ENCODE measurements at regions not wholly inside any gene's neighbourhood (a gene's known extent, or its start where the extent isn't known, plus 50 kb on each side); places are given as distances from the start of the nearest gene placed in this dataset.

GRCh38 chr5:117143406-117143805 lies 568.8 kb upstream of the SEMA6A start:
- no peaks in the 10 kb centered on the region for H3K36me3 ChIP-seq
- TF ChIP-seq, protein P1, sequence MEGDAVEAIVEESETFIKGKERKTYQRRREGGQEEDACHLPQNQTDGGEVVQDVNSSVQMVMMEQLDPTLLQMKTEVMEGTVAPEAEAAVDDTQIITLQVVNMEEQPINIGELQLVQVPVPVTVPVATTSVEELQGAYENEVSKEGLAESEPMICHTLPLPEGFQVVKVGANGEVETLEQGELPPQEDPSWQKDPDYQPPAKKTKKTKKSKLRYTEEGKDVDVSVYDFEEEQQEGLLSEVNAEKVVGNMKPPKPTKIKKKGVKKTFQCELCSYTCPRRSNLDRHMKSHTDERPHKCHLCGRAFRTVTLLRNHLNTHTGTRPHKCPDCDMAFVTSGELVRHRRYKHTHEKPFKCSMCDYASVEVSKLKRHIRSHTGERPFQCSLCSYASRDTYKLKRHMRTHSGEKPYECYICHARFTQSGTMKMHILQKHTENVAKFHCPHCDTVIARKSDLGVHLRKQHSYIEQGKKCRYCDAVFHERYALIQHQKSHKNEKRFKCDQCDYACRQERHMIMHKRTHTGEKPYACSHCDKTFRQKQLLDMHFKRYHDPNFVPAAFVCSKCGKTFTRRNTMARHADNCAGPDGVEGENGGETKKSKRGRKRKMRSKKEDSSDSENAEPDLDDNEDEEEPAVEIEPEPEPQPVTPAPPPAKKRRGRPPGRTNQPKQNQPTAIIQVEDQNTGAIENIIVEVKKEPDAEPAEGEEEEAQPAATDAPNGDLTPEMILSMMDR (IDR thresholded peaks at IDR 0.05): no peak
- TF ChIP-seq POLR2A (IDR thresholded peaks at IDR 0.05): no peak
- no peaks in the 10 kb centered on the region for H3K9me3 ChIP-seq
- no peak for DNase-seq
- intact Hi-C loops (cut with DNase I): no loop called here
- no peak overlapping the region for H3K4me3 ChIP-seq (replicated peaks in 1 of 3)
- no peaks in the 10 kb centered on the region for H3K4me1 ChIP-seq
- H3K27me3 ChIP-seq: no peaks in the 10 kb centered on the region
- no peak overlapping the region for H3K27ac ChIP-seq

DNA sequence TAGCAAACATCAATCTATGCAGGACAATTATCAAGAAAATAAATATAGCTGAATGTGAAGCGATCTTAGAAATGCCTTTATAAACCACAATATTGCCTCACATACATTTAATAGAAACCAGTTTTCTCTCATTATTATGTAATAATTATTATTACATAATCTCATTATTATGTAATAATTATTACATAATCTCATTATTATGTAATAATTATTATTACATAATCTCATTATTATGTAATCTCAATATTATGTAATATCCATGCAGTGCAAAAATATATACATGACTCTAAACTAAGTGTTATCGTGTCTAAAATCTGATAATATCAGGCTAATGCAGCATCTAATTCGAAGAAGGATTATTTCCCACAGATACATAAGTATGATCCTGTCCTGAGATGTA lies 563.9 kb upstream of the SEMA6A start:
- TF ChIP-seq, protein P1 (IDR thresholded peaks at IDR 0.05): no peak
- TF ChIP-seq POLR2A (IDR thresholded peaks at IDR 0.05): no peak
- intact Hi-C loops (cut with DNase I): no loop called here
- no peaks in the 10 kb centered on the region for H3K9me3 ChIP-seq
- H3K27ac ChIP-seq: no peak overlapping the region
- H3K4me3 ChIP-seq (replicated peaks in 1 of 3): no peak overlapping the region
- no peaks in the 10 kb centered on the region for H3K36me3 ChIP-seq
- H3K4me1 ChIP-seq: no peaks in the 10 kb centered on the region
- WGBS, 2 donors: 96 to 98% methylated on average over 3 of the region's 3 CpGs
- H3K27me3 ChIP-seq: no peaks in the 10 kb centered on the region
- no peak for DNase-seq

DNA sequence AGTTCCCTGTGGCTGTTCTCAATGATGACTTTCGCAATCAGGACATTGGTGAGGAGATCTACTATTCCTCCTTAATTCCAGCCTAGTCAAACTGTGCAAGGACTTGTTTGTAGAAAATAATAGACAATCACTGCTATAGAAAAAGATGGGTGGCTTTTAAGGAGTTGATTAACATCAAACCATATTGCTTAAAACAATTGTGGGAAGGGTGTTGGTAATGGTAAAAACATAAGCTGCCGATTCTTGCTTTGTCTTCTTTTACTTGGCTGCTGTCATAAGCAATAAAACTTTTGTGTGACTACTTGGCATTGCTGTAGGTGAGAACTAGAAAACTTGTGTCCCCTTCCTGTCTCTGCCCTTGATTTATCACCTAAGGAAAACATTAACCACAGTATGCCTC lies 561.2 kb upstream of the SEMA6A start:
- 88 to 91% methylated on average over 2 of the region's 2 CpGs for WGBS, 2 donors

GRCh38 chr5:117133198-117133597 lies 558.6 kb upstream of the SEMA6A start:
- TF ChIP-seq, protein P1 (IDR thresholded peaks at IDR 0.05): no peak
- no peak for TF ChIP-seq POLR2A (IDR thresholded peaks at IDR 0.05)
- Histone ChIP-seq H3K36me3 (no peaks in the 10 kb centered on the region), H3K9me3 (no peaks in the 10 kb centered on the region), H3K27ac (no peak overlapping the region), H3K27me3 (no peaks in the 10 kb centered on the region), H3K4me3 (replicated peaks in 1 of 3) (no peak overlapping the region), H3K4me1 (no peaks in the 10 kb centered on the region)
- no peak for DNase-seq
- intact Hi-C loops (cut with DNase I): no loop called here

More for the DNA sequence above, 561.2 kb upstream of the SEMA6A start:
- no peaks in the 10 kb centered on the region for H3K27me3 ChIP-seq
- no peaks in the 10 kb centered on the region for H3K9me3 ChIP-seq
- intact Hi-C loops (cut with DNase I): no loop called here
- H3K4me1 ChIP-seq: no peaks in the 10 kb centered on the region
- no peaks in the 10 kb centered on the region for H3K36me3 ChIP-seq
- no peak for DNase-seq
- TF ChIP-seq, protein P1 (IDR thresholded peaks at IDR 0.05): no peak
- TF ChIP-seq POLR2A (IDR thresholded peaks at IDR 0.05): no peak
- H3K27ac ChIP-seq: no peak overlapping the region
- no peak overlapping the region for H3K4me3 ChIP-seq (replicated peaks in 1 of 3)

- no peak overlapping the region for H3K4me3 ChIP-seq (replicated peaks in 1 of 3)
- TF ChIP-seq, protein P1 (IDR thresholded peaks at IDR 0.05): no peak
- no peak for TF ChIP-seq POLR2A (IDR thresholded peaks at IDR 0.05)
- intact Hi-C loops (cut with DNase I): no loop called here
- no peak overlapping the region for H3K27ac ChIP-seq
- H3K9me3 ChIP-seq: no peaks in the 10 kb centered on the region
- H3K27me3 ChIP-seq: no peaks in the 10 kb centered on the region
- H3K36me3 ChIP-seq: no peaks in the 10 kb centered on the region
- no peak for DNase-seq
- no peaks in the 10 kb centered on the region for H3K4me1 ChIP-seq
These were observed 557.3 kb upstream of the SEMA6A start for GRCh38 chr5:117131876-117132275.

All from thyroid gland (tissue), 4 donors.